DOHH2 (cell line): ENCODE measurements at regions not wholly inside any gene's neighbourhood (a gene's known extent, or its start where the extent isn't known, plus 50 kb on each side); places are given as distances from the start of the nearest gene placed in this dataset.

ENCODE experiments used
- H3F3A ChIP-seq: fragments of 200-600 bp; sonication (generic), shearing (Covaris generic); 2 replicates; pipeline ENCODE4 v1.6.0; 2016; ENCODE audit warnings: antibody characterized with exemption, mild to moderate bottlenecking; ENCODE audit not compliant: control insufficient read depth, insufficient read depth
- H3K27ac ChIP-seq: fragments of 200-600 bp; sonication (generic); 2 replicates; pipeline ENCODE4 v1.5.1; 2014; ENCODE audit warnings: low read depth, mild to moderate bottlenecking, low read length, moderate library complexity
- H3K27me3 ChIP-seq: fragments of 200-600 bp; sonication (generic); 2 replicates; pipeline ENCODE4 v1.6.1; 2014; ENCODE audit warnings: mild to moderate bottlenecking, low read length, mixed read lengths; ENCODE audit not compliant: control insufficient read depth
- H3K36me3 ChIP-seq: fragments of 200-600 bp; sonication (generic); 2 replicates; pipeline ENCODE4 v1.6.1; 2014; ENCODE audit warnings: mild to moderate bottlenecking, low read length, moderate library complexity, mixed read lengths; ENCODE audit not compliant: control insufficient read depth
- H3K4me1 ChIP-seq: fragments of 200-600 bp; sonication (generic); 2 replicates; pipeline ENCODE4 v1.6.1; 2014; ENCODE audit warnings: mild to moderate bottlenecking, low read length, mixed read lengths; ENCODE audit not compliant: control insufficient read depth
- H3K4me2 ChIP-seq: fragments of 200-600 bp; sonication (generic); 2 replicates; pipeline ENCODE4 v1.6.0; 2014; ENCODE audit warnings: mild to moderate bottlenecking, low read length, moderate library complexity
- H3K4me3 ChIP-seq: fragments of 200-600 bp; sonication (generic); 2 replicates; pipeline ENCODE4 v1.5.1; 2014; ENCODE audit warnings: mild to moderate bottlenecking, low read length, mixed read lengths
- H3K79me2 ChIP-seq: fragments of 200-600 bp; sonication (generic); 2 replicates; pipeline ENCODE4 v1.6.1; 2014; ENCODE audit warnings: mild to moderate bottlenecking, low read length, mixed read lengths; ENCODE audit not compliant: control insufficient read depth
- H3K9me2 ChIP-seq: fragments of 200-600 bp; sonication (generic); replicated peaks from 2 replicates; pipeline ENCODE4 v1.6.1; 2014; ENCODE audit warnings: mild to moderate bottlenecking, low read length, mixed read lengths; ENCODE audit not compliant: control insufficient read depth
- H3K9me3 ChIP-seq: fragments of 200-600 bp; sonication (generic); 2 replicates; pipeline ENCODE4 v1.6.1; 2014; ENCODE audit warnings: antibody characterized with exemption, low read length, mixed read lengths; ENCODE audit not compliant: control insufficient read depth, insufficient read depth
- H4K20me1 ChIP-seq: fragments of 200-600 bp; sonication (generic); 2 replicates; pipeline ENCODE4 v1.6.0; 2014; ENCODE audit warnings: low read depth, mild to moderate bottlenecking, antibody characterized with exemption, low read length, moderate library complexity; ENCODE audit not compliant: control insufficient read depth, insufficient read depth
- CTCF ChIP-seq: fragments of 200-600 bp; sonication (generic); IDR thresholded peaks from one replicate; pipeline ENCODE4 v1.5.1; 2014; ENCODE audit warnings: antibody characterized with exemption, mild to moderate bottlenecking, low read depth, low read length; ENCODE audit not compliant: poor library complexity, severe bottlenecking
- EZH2phosphoT487 ChIP-seq: fragments of 200-600 bp; sonication (generic); IDR thresholded peaks from 2 replicates; pipeline ENCODE4 v1.6.1; 2017; ENCODE audit warnings: borderline replicate concordance, mild to moderate bottlenecking, antibody characterized with exemption, low read length, moderate library complexity, mixed read lengths

GRCh38 chr13:72647422-72647821, 80.0 kb downstream of the MZT1 start:
- no peak for TF ChIP-seq CTCF
- TF ChIP-seq EZH2phosphoT487: no peak
- H3K9me2 ChIP-seq: no peaks in the 10 kb centered on the region
- H3K27ac ChIP-seq: no peak overlapping the region
- H4K20me1 ChIP-seq: no peaks in the 10 kb centered on the region
- no peak overlapping the region for H3K4me2 ChIP-seq
- H3K27me3 ChIP-seq: peaks cover 8% of the 10 kb centered on the region
- no peaks in the 10 kb centered on the region for H3K79me2 ChIP-seq
- H3K9me3 ChIP-seq: no peaks in the 10 kb centered on the region
- H3K4me1 ChIP-seq: no peaks in the 10 kb centered on the region
- no peaks in the 10 kb centered on the region for H3K36me3 ChIP-seq
- H3K4me3 ChIP-seq: no peak overlapping the region
- H3F3A ChIP-seq: no peaks in the 10 kb centered on the region

GRCh38 chr13:72645521-72645920, 81.9 kb downstream of the MZT1 start:
- no peaks in the 10 kb centered on the region; the same call in 1 of the 2 replicates for H3K27me3 ChIP-seq
- no peaks in the 10 kb centered on the region for H3K36me3 ChIP-seq
- no peak overlapping the region for H3K27ac ChIP-seq
- no peaks in the 10 kb centered on the region for H3K9me3 ChIP-seq
- no peaks in the 10 kb centered on the region for H3K79me2 ChIP-seq
- H3K4me2 ChIP-seq: no peak overlapping the region
- H3K4me1 ChIP-seq: no peaks in the 10 kb centered on the region
- no peaks in the 10 kb centered on the region for H3K9me2 ChIP-seq
- TF ChIP-seq CTCF: no peak
- no peaks in the 10 kb centered on the region for H4K20me1 ChIP-seq
- H3F3A ChIP-seq: no peaks in the 10 kb centered on the region
- no peak overlapping the region for H3K4me3 ChIP-seq

GRCh38 chr13:72643311-72643989, 84.0 kb downstream of the MZT1 start:
- Histone ChIP-seq H3K27ac (no peak overlapping the region), H3K4me1 (no peaks in the 10 kb centered on the region), H3F3A (no peaks in the 10 kb centered on the region), H3K4me3 (no peak overlapping the region), H3K9me3 (no peaks in the 10 kb centered on the region), H3K79me2 (no peaks in the 10 kb centered on the region), H3K27me3 (no peaks in the 10 kb centered on the region), H3K9me2 (no peaks in the 10 kb centered on the region; the same call in 1 of the 2 replicates), H3K36me3 (no peaks in the 10 kb centered on the region), H3K4me2 (no peak overlapping the region), H4K20me1 (no peaks in the 10 kb centered on the region)
- TF ChIP-seq CTCF (peak; percentile 62), EZH2phosphoT487 (no peak)
